Hematopoietic multipotent progenitor cell (in vitro differentiated cells): ENCODE measurements at regions not wholly inside any gene's neighbourhood (a gene's known extent, or its start where the extent isn't known, plus 50 kb on each side); places are given as distances from the start of the nearest gene placed in this dataset.
"Not testable (repeated sequence)": the region's sequence is repeated elsewhere in the genome, so short reads cannot be mapped to it uniquely, and the experiment has no call there.

Source experiments
- DNase-seq, 3 donors: peaks; one replicate each; pipeline ENCODE4 v3.0.0-alpha.2; 2011 to 2015; ENCODE audit warnings: low read depth in 2 of 3, low spot score in 2 of 3

- no peak for DNase-seq
Measured at GRCh38 chr11:69205743-69206612, 50.2 kb downstream of the SMIM38 start.

DNA sequence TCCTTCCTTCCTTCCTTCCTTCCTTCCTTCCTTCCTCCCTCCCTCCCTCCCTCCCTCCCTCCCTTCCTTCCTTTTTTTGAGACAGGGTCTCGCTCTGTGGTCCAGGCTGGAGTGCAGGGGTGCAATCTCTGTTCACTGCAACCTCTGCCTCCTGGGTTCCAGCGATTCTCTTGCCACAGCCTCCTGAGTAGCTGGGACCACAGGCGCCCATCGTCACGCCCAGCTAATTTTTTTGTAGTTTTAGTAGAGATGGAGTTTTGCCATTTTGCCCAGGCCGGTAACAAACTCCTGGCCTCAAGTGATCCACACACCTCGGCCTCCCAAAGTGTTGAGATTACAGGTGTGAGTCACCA lies 50.9 kb downstream of the SMIM38 start:
- not testable (repeated sequence) for DNase-seq

DNA sequence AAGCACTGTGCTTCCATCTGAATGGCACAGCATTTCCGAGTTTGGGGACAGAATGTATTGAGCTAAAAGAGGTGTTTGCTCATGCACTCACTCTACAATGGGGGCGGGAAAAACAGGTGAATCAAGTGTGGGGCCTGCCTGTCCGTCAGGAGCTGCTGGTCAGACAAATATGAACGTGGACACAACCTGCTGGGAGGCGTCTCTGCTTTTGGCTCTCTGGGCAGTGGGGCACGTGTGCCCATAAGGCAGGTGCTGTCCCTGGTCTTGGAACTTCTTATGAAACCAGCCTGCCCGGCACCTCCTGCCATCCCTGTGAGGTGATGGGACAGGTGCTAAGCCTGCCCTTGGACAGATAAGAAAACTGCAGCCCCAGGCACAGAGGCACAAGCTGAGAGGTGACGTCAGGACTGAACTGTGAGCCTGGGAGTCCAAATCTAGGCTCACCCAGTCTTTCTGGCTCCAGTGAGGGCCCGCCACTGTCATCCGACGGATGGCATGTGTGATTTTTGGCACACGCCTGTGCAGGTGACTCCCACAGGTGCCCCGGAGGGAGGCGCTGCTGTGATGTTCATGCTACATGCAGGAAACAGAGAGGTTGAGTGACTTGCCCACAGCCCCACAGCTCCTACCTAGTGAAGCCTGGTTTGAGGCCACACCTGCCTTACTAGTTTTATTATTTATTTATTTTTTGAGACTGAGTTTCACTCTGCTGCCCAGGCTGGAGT lies 51.6 kb downstream of the SMIM38 start:
- DNase-seq: no peak

DNA sequence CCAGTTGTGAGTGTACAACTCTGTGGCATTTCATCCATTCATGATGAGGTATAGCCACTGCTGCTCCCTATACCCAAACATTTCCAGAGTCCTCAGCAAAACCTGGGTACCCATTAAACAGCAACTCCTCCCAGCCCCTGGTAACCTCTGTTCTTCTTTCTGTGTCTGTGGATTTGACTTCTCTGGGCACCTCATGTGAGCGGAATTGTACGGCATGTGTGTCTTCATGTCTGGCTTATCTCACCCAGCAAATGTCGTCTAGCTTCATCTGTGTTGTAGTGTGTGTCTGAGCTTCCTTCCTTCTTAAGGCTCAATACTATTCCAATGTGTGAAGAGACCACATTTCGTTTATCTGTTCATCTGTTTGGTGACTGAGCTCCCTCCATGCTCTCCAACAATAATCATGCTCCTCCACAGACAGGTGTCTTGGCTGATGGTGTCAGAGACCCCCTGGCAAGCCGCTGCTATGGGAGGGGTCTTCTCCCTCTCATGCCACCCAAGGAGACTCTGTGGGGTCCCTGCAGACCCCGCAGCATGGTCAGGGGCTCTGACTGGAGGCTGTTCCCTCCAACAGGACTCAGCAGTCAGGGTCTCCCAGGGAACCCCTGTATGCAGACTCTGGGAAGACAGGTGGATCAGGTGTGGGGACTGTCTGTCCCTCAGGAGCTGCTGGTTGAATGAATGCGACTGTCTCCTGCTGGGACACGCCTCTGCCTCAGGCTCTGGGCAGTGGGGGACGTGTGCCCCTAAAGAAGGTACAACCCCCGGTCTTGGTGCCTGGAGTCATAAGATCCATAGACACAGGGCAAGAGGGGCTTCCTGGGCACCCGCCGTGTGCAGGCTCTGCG lies 52.7 kb downstream of the SMIM38 start:
- no peak for DNase-seq

DNA sequence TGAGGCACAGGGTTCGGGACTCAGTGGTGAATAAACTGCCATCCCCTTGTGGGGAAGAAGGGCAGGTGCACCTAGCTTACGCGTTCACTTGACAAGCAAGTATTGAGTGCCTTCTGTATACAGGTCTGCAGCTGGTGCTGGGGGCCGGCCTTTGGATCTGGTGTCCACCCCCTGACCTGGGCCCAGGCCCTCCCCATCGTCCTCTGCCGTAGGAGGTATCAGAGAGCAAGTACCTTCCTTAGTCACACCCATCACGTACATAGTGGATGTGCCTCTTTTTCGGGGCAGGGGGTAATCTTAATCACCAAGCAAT lies 53.3 kb downstream of the SMIM38 start:
- DNase-seq: no peak

- DNase-seq: no peak
Measured at GRCh38 chr11:69209421-69210309, 53.9 kb downstream of the SMIM38 start.

DNA sequence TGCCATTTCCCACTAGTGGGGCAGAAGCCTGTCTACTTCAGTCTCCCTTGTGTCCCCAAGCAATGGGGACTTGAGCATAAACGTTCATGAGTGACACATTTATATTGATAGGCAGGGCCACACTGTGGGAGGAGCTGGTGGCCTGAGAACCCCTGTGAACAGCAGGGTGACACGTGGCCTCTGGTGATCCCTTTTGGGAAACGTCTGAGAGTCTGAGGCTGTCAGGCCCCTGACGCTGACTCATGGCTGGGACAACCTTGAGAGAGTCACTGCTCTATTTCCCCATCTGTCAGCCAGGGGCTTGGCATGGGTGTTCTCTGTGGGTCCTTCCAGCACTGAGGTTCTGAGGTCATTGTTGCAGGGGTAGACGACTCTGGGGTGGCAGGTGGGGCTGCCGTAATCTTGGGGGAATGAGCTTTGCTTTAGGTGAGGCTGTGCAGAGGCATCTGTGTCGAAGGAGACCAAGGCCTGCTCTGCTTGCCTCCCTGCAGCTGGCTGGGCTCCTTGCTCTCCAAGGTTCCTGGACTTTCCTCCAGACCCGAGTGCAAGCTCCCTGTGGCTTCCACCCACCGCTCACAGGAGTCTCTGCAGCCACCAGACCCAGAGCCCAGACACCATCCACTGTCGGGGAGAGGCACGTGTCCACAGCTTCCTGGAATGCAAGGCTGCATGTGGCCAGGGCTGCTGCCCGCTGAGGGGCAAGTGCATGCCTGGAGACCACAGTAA lies 54.7 kb downstream of the SMIM38 start:
- peak in 2 of 3 donors; percentile 45 to 55 for DNase-seq

GRCh38 chr11:69211540-69211919 lies 55.8 kb downstream of the SMIM38 start:
- DNase-seq: no peak

GRCh38 chr11:69211920-69212797 lies 56.4 kb downstream of the SMIM38 start:
- DNase-seq: peak in 2 of 3 donors; percentile 9 to 15

- DNase-seq: no peak
Measured at GRCh38 chr11:69212798-69213110, 57.0 kb downstream of the SMIM38 start.

DNA sequence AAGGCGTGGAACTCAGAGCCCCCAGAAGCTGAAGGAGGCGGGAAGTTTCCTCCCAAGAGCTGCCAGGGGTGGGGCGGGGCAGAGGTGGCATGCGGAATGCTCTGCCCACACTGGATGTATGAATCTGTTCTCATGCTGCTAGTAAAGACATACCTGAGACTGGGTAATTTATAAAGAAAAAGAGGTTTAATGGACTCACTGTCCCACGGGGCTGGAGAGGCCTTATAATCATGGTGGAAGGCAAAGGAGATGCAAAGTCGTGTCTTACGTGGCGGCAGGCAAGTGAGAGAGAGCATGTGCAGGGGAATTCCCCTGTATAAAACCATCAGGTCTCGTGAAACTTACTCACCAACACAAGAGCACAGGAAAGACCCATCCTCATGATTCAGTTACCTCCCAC lies 57.6 kb downstream of the SMIM38 start:
- no peak for DNase-seq

GRCh38 chr11:69213964-69214363 lies 58.2 kb downstream of the SMIM38 start:
- no peak for DNase-seq

- no peak for DNase-seq
Measured at GRCh38 chr11:69215216-69215615, 59.5 kb downstream of the SMIM38 start.

DNA sequence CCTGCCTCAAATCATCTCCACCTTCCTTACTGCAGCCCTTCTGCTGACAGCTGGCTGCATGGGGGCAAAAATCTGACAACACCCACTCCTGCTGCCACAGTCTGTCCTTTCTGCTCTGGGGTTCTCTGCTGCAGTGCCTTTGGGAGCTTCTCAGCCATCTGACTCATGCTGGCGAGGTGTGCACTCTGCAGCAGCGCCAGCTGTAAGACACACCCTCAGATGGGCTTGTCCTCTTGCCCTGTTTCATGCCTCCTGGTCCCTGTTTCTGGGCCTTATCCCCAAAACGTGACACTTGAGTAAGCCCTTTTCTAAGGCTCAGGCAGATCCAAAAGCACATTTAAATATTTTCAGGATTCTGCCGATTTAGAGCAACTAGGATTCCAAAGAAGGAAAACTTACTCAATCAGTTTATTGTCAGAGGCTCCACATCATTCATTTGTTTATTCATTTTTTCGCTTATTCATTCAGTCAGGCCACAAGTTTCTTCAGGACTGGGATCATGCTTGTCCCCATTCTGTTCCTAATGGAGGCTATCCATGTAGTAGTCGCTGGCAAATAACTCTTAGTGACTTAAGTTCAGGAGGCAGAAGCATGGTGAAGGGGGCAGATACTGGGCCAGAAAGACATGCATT lies 60.2 kb downstream of the SMIM38 start:
- DNase-seq: no peak

- DNase-seq: no peak
Measured at GRCh38 chr11:69216647-69217051, 60.9 kb downstream of the SMIM38 start.

DNA sequence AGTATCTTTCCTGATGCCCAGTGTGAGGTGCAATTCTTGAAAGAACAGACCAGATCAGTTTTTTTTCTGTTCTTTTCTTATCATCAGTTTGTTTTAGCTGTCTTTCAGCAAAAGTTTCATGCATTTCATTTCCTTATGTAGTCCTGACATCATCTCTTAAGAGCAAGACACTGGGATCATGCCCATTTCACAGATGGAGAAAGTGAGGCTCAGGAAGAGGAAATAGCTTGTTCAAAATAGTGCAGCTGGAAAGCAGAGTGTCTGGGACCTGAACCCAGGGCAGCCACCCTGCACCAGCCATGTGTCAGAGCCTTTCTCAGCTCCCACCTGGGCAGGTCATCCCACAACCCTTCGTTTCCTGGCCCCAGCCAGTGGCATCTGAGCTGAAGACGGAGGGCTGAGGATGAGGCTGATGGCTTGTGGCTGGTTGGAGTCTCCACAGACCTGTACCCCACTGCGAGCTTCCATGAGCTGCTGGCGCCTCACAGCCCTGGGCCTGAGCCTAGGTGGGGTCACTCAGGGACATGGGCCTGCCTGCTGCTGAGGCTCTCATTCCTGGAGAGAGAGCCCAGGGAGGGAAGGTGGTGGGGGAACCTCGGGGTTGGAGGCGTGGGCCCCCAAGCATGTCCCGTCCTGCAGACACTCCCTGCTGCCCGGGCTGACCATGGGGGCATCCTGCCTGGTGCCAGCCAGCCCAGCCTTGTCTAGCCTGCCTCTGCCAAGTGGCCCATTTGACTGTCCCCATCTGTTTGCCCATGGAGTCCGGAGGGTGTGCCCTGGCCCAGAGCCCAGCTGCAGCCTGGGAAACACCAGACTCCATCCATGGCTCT lies 61.8 kb downstream of the SMIM38 start:
- no peak for DNase-seq

- DNase-seq: no peak
Measured at GRCh38 chr11:69218271-69218682, 62.5 kb downstream of the SMIM38 start.
